ENCODE measurements at regions not wholly inside any gene's neighbourhood (a gene's known extent, or its start where the extent isn't known, plus 50 kb on each side); places are given as distances from the start of the nearest gene placed in this dataset.
"Not testable (repeated sequence)": the region's sequence is repeated elsewhere in the genome, so short reads cannot be mapped to it uniquely, and the experiment has no call there.

GRCh38 chr2:6171294-6171693 lies 479.1 kb downstream of the SOX11 start:
- in situ Hi-C loops (cut with HindIII; ENCODE audit: low pct_unique_long_range_greater_than_20kb, low sequenced_read_pairs): no loop called here
- TF ChIP-seq JUND (IDR thresholded peaks at IDR 0.05; ENCODE audit: low read depth): no peak
- DNase-seq (ENCODE audit: low read depth in 1 of 2, low spot score in 1 of 2): no peak

- TF ChIP-seq JUND (IDR thresholded peaks at IDR 0.05; ENCODE audit: low read depth): no peak
- DNase-seq (ENCODE audit: low read depth in 1 of 2, low spot score in 1 of 2): no peak
- in situ Hi-C loops (cut with HindIII; ENCODE audit: low pct_unique_long_range_greater_than_20kb, low sequenced_read_pairs): no loop called here
These were observed 485.6 kb downstream of the SOX11 start for GRCh38 chr2:6177811-6178210.

- no peak for TF ChIP-seq JUND (IDR thresholded peaks at IDR 0.05; ENCODE audit: low read depth)
- no peak for DNase-seq (ENCODE audit: low read depth in 1 of 2, low spot score in 1 of 2)
- in situ Hi-C loops (cut with HindIII; ENCODE audit: low pct_unique_long_range_greater_than_20kb, low sequenced_read_pairs): no loop called here
These were observed 489.3 kb downstream of the SOX11 start for GRCh38 chr2:6181525-6181924.

GRCh38 chr2:6181926-6182325 lies 489.7 kb downstream of the SOX11 start:
- in situ Hi-C loops (cut with HindIII; ENCODE audit: low pct_unique_long_range_greater_than_20kb, low sequenced_read_pairs): no loop called here
- TF ChIP-seq JUND (IDR thresholded peaks at IDR 0.05; ENCODE audit: low read depth): no peak
- peak in 1 of 2 experiments; percentile 13 for DNase-seq (ENCODE audit: low read depth in 1 of 2, low spot score in 1 of 2)

- in situ Hi-C loops (cut with HindIII; ENCODE audit: low pct_unique_long_range_greater_than_20kb, low sequenced_read_pairs): no loop called here
- TF ChIP-seq JUND (IDR thresholded peaks at IDR 0.05; ENCODE audit: low read depth): no peak
- DNase-seq (ENCODE audit: low read depth in 1 of 2, low spot score in 1 of 2): no peak
These were observed 491.0 kb downstream of the SOX11 start for GRCh38 chr2:6183226-6183625.

- in situ Hi-C loops (cut with HindIII; ENCODE audit: low pct_unique_long_range_greater_than_20kb, low sequenced_read_pairs): no loop called here
- no peak for TF ChIP-seq JUND (IDR thresholded peaks at IDR 0.05; ENCODE audit: low read depth)
- no peak for DNase-seq (ENCODE audit: low read depth in 1 of 2, low spot score in 1 of 2)
These were observed 492.5 kb downstream of the SOX11 start for GRCh38 chr2:6184532-6185292.

GRCh38 chr2:6186332-6187151 lies 494.4 kb downstream of the SOX11 start:
- in situ Hi-C loops (cut with HindIII; ENCODE audit: low pct_unique_long_range_greater_than_20kb, low sequenced_read_pairs): no loop called here
- no peak for TF ChIP-seq JUND (IDR thresholded peaks at IDR 0.05; ENCODE audit: low read depth)
- peak in 1 of 2 experiments; percentile 9 for DNase-seq (ENCODE audit: low read depth in 1 of 2, low spot score in 1 of 2)

- in situ Hi-C loops (cut with HindIII; ENCODE audit: low pct_unique_long_range_greater_than_20kb, low sequenced_read_pairs): no loop called here
- peak in 1 of 2 experiments; percentile 42 for DNase-seq (ENCODE audit: low read depth in 1 of 2, low spot score in 1 of 2)
- TF ChIP-seq JUND (IDR thresholded peaks at IDR 0.05; ENCODE audit: low read depth): no peak
These were observed 504.3 kb downstream of the SOX11 start for GRCh38 chr2:6196449-6196848.

- in situ Hi-C loops (cut with HindIII; ENCODE audit: low pct_unique_long_range_greater_than_20kb, low sequenced_read_pairs); DNase-seq (ENCODE audit: low read depth in 1 of 2, low spot score in 1 of 2): not testable (repeated sequence)
These were observed 506.3 kb downstream of the SOX11 start for GRCh38 chr2:6198370-6198919.

- in situ Hi-C loops (cut with HindIII; ENCODE audit: low pct_unique_long_range_greater_than_20kb, low sequenced_read_pairs): no loop called here
- no peak for TF ChIP-seq JUND (IDR thresholded peaks at IDR 0.05; ENCODE audit: low read depth)
- no peak for DNase-seq (ENCODE audit: low read depth in 1 of 2, low spot score in 1 of 2)
These were observed 510.6 kb downstream of the SOX11 start for GRCh38 chr2:6202756-6203155.

GRCh38 chr2:6203291-6203959 lies 511.2 kb downstream of the SOX11 start:
- TF ChIP-seq JUND (IDR thresholded peaks at IDR 0.05; ENCODE audit: low read depth): no peak
- in situ Hi-C loops (cut with HindIII; ENCODE audit: low pct_unique_long_range_greater_than_20kb, low sequenced_read_pairs): no loop called here

GRCh38 chr2:6206882-6207281 lies 514.7 kb downstream of the SOX11 start:
- in situ Hi-C loops (cut with HindIII; ENCODE audit: low pct_unique_long_range_greater_than_20kb, low sequenced_read_pairs): no loop called here
- no peak for DNase-seq (ENCODE audit: low read depth in 1 of 2, low spot score in 1 of 2)
- no peak for TF ChIP-seq JUND (IDR thresholded peaks at IDR 0.05; ENCODE audit: low read depth)

More at GRCh38 chr2:6203291-6203959, 511.2 kb downstream of the SOX11 start:
- DNase-seq (ENCODE audit: low read depth in 1 of 2, low spot score in 1 of 2): no peak
